Testis (tissue), 2 donors: ENCODE measurements at regions not wholly inside any gene's neighbourhood (a gene's known extent, or its start where the extent isn't known, plus 50 kb on each side); places are given as distances from the start of the nearest gene placed in this dataset.

Experiments used
- CTCF ChIP-seq, 3 experiments: fragments of 450-650 bp in 2 of 3; fragments of 200-600 bp in 1 of 3; sonication (generic) in 1 of 3; IDR thresholded peaks; one replicate each; pipeline ENCODE4 v1.5.1; 2016 to 2019; ENCODE audit warnings: antibody characterized with exemption in 3 of 3, mild to moderate bottlenecking in 2 of 3, moderate library complexity in 1 of 3
- POLR2A ChIP-seq: fragments of 450-650 bp; IDR thresholded peaks from one replicate; pipeline ENCODE4 v1.6.1; 2017; ENCODE audit warnings: antibody characterized with exemption, mild to moderate bottlenecking, moderate library complexity

- TF ChIP-seq CTCF (IDR thresholded peaks at IDR 0.05): no peak
- no peak for TF ChIP-seq POLR2A
These were observed 72.9 kb upstream of the WNT7B start for GRCh38 chr22:46049726-46050450.
